HG03354 (cell line): ENCODE measurements at regions not wholly inside any gene's neighbourhood (a gene's known extent, or its start where the extent isn't known, plus 50 kb on each side); places are given as distances from the start of the nearest gene placed in this dataset.

Experiments
- ATAC-seq: cut with Tn5 transposase; IDR thresholded peaks from one replicate; pipeline ENCODE4 v1.9.1; 2021; ENCODE audit warnings: mild to moderate bottlenecking; ENCODE audit not compliant: unreplicated experiment, poor library complexity, severe bottlenecking

- no peak for ATAC-seq
Measured at GRCh38 chr5:166427211-166427610, 1864.2 kb upstream of the WWC1 start.

GRCh38 chr5:166428264-166428803 is 1863.1 kb upstream of the WWC1 start:
- ATAC-seq = no peak

GRCh38 chr5:166430491-166431319 is 1860.7 kb upstream of the WWC1 start:
- ATAC-seq = no peak

- ATAC-seq = no peak
Measured at GRCh38 chr5:166431456-166431855, 1860.0 kb upstream of the WWC1 start.

- no peak for ATAC-seq
Measured at GRCh38 chr5:166433679-166434078, 1857.8 kb upstream of the WWC1 start.

GRCh38 chr5:166436872-166437271 is 1854.6 kb upstream of the WWC1 start:
- ATAC-seq = no peak

- ATAC-seq = no peak
Measured at GRCh38 chr5:166486348-166486747, 1805.1 kb upstream of the WWC1 start.

GRCh38 chr5:166488560-166488959 is 1802.9 kb upstream of the WWC1 start:
- no peak for ATAC-seq

GRCh38 chr5:166493040-166493439 is 1798.4 kb upstream of the WWC1 start:
- no peak for ATAC-seq

- ATAC-seq = no peak
Measured at GRCh38 chr5:166493612-166494011, 1797.8 kb upstream of the WWC1 start.

GRCh38 chr5:166497496-166498104 is 1793.8 kb upstream of the WWC1 start:
- no peak for ATAC-seq

GRCh38 chr5:166499447-166500240 is 1791.8 kb upstream of the WWC1 start:
- no peak for ATAC-seq

- ATAC-seq = no peak
Measured at GRCh38 chr5:166503506-166503905, 1787.9 kb upstream of the WWC1 start.

- no peak for ATAC-seq
Measured at GRCh38 chr5:166505067-166505466, 1786.4 kb upstream of the WWC1 start.

- ATAC-seq = no peak
Measured at GRCh38 chr5:166505544-166505943, 1785.9 kb upstream of the WWC1 start.

- ATAC-seq = no peak
Measured at GRCh38 chr5:166507810-166508425, 1783.5 kb upstream of the WWC1 start.

- no peak for ATAC-seq
Measured at GRCh38 chr5:166509085-166509484, 1782.4 kb upstream of the WWC1 start.

GRCh38 chr5:166517976-166518375 is 1773.5 kb upstream of the WWC1 start:
- no peak for ATAC-seq

- ATAC-seq = no peak
Measured at GRCh38 chr5:166523206-166523605, 1768.2 kb upstream of the WWC1 start.

- no peak for ATAC-seq
Measured at GRCh38 chr5:166529200-166529599, 1762.2 kb upstream of the WWC1 start.
